Tibial artery (tissue), 4 donors: ENCODE measurements at regions not wholly inside any gene's neighbourhood (a gene's known extent, or its start where the extent isn't known, plus 50 kb on each side); places are given as distances from the start of the nearest gene placed in this dataset.

Experiments used
- DNase-seq, 2 donors: peaks; one replicate each; pipeline ENCODE4 v3.0.0-alpha.2; 2019
- H3K27ac ChIP-seq, 2 donors: fragments of 200-600 bp; sonication (generic) in 1 of 2; 1 replicate in 1 of 2; 2 replicates in 1 of 2; pipeline ENCODE4 v1.5.1; 2018 to 2019; ENCODE audit warnings: mild to moderate bottlenecking in 1 of 2
- H3K27me3 ChIP-seq, 2 donors: fragments of 200-600 bp; sonication (generic) in 1 of 2; one replicate each; pipeline versions ENCODE4 v1.5.1 to v1.6.0; 2016 to 2019
- H3K36me3 ChIP-seq, 3 donors: fragments of 200-600 bp; sonication (generic) in 2 of 3; one replicate each; pipeline ENCODE4 v1.5.1; 2016 to 2019; ENCODE audit warnings: mild to moderate bottlenecking in 2 of 3
- H3K4me1 ChIP-seq, 4 donors: fragments of 200-600 bp; sonication (generic) in 2 of 4; 1 replicate in 3 of 4; 2 replicates in 1 of 4; pipeline ENCODE4 v1.5.1; 2016 to 2019
- H3K4me3 ChIP-seq, 2 donors: fragments of 200-600 bp; sonication (generic) in 1 of 2; 1 replicate in 1 of 2; 2 replicates in 1 of 2; pipeline ENCODE4 v1.5.1; 2018 to 2019; ENCODE audit warnings: mild to moderate bottlenecking in 2 of 2
- H3K9me3 ChIP-seq, 3 donors: fragments of 200-600 bp; sonication (generic) in 1 of 3; one replicate each; pipeline ENCODE4 v1.5.1; 2016 to 2019
- CTCF ChIP-seq, 2 experiments: fragments of 200-600 bp in 1 of 2; fragments of 450-650 bp in 1 of 2; IDR thresholded peaks; one replicate each; pipeline ENCODE4 v1.5.1; 2017 to 2019; ENCODE audit warnings: antibody characterized with exemption in 2 of 2, mild to moderate bottlenecking in 1 of 2, moderate library complexity in 1 of 2
- intact Hi-C: fragments of 100-400 bp; cut with DNase I; formaldehyde crosslinking; loops from one replicate; pipeline ENCODE4 v1.15.0; 2023; ENCODE audit warnings: low total_unique reads

- intact Hi-C loops: no loop called here
- Histone ChIP-seq H3K27ac (no peak overlapping the region), H3K4me3 (no peak overlapping the region), H3K36me3 (no peaks in the 10 kb centered on the region), H3K9me3 (no peaks in the 10 kb centered on the region), H3K27me3 (peaks cover 0 to 11% of the 10 kb centered on the region in 2 donors), H3K4me1 (peaks cover 0 to 16% (median 3%) of the 10 kb centered on the region in 4 donors)
- no peak for TF ChIP-seq CTCF (IDR thresholded peaks at IDR 0.05)
- no peak for DNase-seq
Observed at GRCh38 chr6:28653876-28654275, 128.2 kb downstream of the GPX5 start.

GRCh38 chr6:28655164-28655563 lies 129.5 kb downstream of the GPX5 start:
- Histone ChIP-seq H3K36me3 (no peaks in the 10 kb centered on the region), H3K27ac (no peak overlapping the region), H3K27me3 (peaks cover 0 to 15% of the 10 kb centered on the region in 2 donors), H3K4me3 (no peak overlapping the region), H3K9me3 (no peaks in the 10 kb centered on the region), H3K4me1 (peaks cover 0 to 16% (median 4%) of the 10 kb centered on the region in 4 donors)
- no peak for TF ChIP-seq CTCF (IDR thresholded peaks at IDR 0.05)
- intact Hi-C loops: no loop called here
- DNase-seq: no peak

- no peak for DNase-seq
- Histone ChIP-seq H3K4me3 (no peak overlapping the region), H3K27ac (no peak overlapping the region), H3K27me3 (peaks cover 0 to 17% of the 10 kb centered on the region in 2 donors), H3K36me3 (no peaks in the 10 kb centered on the region), H3K4me1 (peaks cover 0 to 16% (median 4%) of the 10 kb centered on the region in 4 donors), H3K9me3 (no peaks in the 10 kb centered on the region)
- no peak for TF ChIP-seq CTCF (IDR thresholded peaks at IDR 0.05)
- intact Hi-C loops: no loop called here
Observed at GRCh38 chr6:28656715-28657114, 131.0 kb downstream of the GPX5 start.

DNA sequence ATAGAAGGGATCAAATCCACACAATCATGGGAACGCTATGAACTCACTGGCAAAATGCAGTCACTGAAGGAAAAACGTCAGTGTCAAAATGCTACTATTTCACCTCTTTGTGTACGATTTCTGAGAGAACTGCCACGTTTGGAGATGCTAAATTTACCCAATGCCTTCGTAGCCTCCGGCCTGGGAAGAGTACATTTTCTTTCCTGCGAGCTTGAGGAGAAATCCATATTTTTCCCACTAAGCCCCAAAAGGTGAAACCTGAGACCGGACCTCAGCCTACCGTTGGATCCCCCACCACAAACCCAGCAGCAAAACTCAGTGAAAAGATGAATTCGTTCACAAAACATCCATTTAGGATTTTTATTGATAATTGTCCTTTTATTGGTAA lies 131.7 kb downstream of the GPX5 start:
- Histone ChIP-seq H3K4me1 (peaks cover 0 to 16% (median 4%) of the 10 kb centered on the region in 4 donors), H3K4me3 (peak overlapping the region; percentile 41 to 48), H3K27ac (no peak overlapping the region), H3K36me3 (no peaks in the 10 kb centered on the region), H3K27me3 (peaks cover 0 to 17% of the 10 kb centered on the region in 2 donors), H3K9me3 (no peaks in the 10 kb centered on the region)
- DNase-seq: no peak
- intact Hi-C loops: no loop called here
- no peak for TF ChIP-seq CTCF (IDR thresholded peaks at IDR 0.05)

GRCh38 chr6:28657769-28658465 lies 132.2 kb downstream of the GPX5 start:
- Histone ChIP-seq H3K9me3 (no peaks in the 10 kb centered on the region), H3K4me3 (peak overlapping the region; percentile 41 to 48), H3K36me3 (no peaks in the 10 kb centered on the region), H3K4me1 (peaks cover 0 to 16% (median 4%) of the 10 kb centered on the region in 4 donors), H3K27ac (no peak overlapping the region), H3K27me3 (peaks cover 0 to 17% of the 10 kb centered on the region in 2 donors)
- DNase-seq: no peak
- intact Hi-C loops: no loop called here
- TF ChIP-seq CTCF (IDR thresholded peaks at IDR 0.05): no peak
